ENCODE measurements at regions not wholly inside any gene's neighbourhood (a gene's known extent, or its start where the extent isn't known, plus 50 kb on each side); places are given as distances from the start of the nearest gene placed in this dataset.

- POLR2A ChIA-PET, result no interaction called here
- CTCF ChIA-PET, result no interaction called here
- no peak overlapping the region for H3K4me3 Mint-ChIP-seq
Observed at GRCh38 chr1:238123201-238123600, 232.5 kb upstream of the ZP4 start.

More at GRCh38 chr1:238123201-238123600, 232.5 kb upstream of the ZP4 start:
- Mint-ChIP-seq H3K4me1 (peaks cover 8% of the 10 kb centered on the region; the same call in 1 of the 2 replicates), H3K9me3 (no peaks in the 10 kb centered on the region), H3K36me3 (no peaks in the 10 kb centered on the region), H3K27me3 (ENCODE audit: low read depth) (no peaks in the 10 kb centered on the region), H3K27ac (no peak overlapping the region)
- DNase-seq (ENCODE audit: low spot score), result no peak
- no peak for TF ChIP-seq ARID4B (CRISPR knock-in tag; IDR thresholded peaks at IDR 0.05; ENCODE audit: borderline replicate concordance)
- TF ChIP-seq ZNF317 (CRISPR knock-in tag; IDR thresholded peaks at IDR 0.05; ENCODE audit: borderline replicate concordance, low read depth), result no peak
- TF ChIP-seq ZNF396 (CRISPR knock-in tag; IDR thresholded peaks at IDR 0.05; ENCODE audit: borderline replicate concordance), result no peak
- TF ChIP-seq HMGXB4 (CRISPR knock-in tag; IDR thresholded peaks at IDR 0.05), result no peak
- TF ChIP-seq MLX (CRISPR knock-in tag; IDR thresholded peaks at IDR 0.05), result no peak
- TF ChIP-seq GTF2I (CRISPR knock-in tag; conservative IDR thresholded peaks at IDR 0.05), result no peak
- TF ChIP-seq SP1 (CRISPR knock-in tag; conservative IDR thresholded peaks at IDR 0.05), result no peak
- no peak for TF ChIP-seq FOXK1 (CRISPR knock-in tag; IDR thresholded peaks at IDR 0.05)
- no peak for TF ChIP-seq ZMAT4 (CRISPR knock-in tag; IDR thresholded peaks at IDR 0.05)
- no peak for TF ChIP-seq PREB (CRISPR knock-in tag; IDR thresholded peaks at IDR 0.05; ENCODE audit: borderline replicate concordance)
- no peak for TF ChIP-seq GRHL2 (CRISPR knock-in tag; IDR thresholded peaks at IDR 0.05; ENCODE audit: insufficient replicate concordance, severe bottlenecking)
- no peak for TF ChIP-seq KAT7 (CRISPR knock-in tag; IDR thresholded peaks at IDR 0.05; ENCODE audit: borderline replicate concordance)
- TF ChIP-seq E2F1 (CRISPR knock-in tag; IDR thresholded peaks at IDR 0.05), result no peak
- TF ChIP-seq CREM (CRISPR knock-in tag; IDR thresholded peaks at IDR 0.05), result no peak
- TF ChIP-seq ERG (CRISPR knock-in tag; IDR thresholded peaks at IDR 0.05), result no peak
- no peak for TF ChIP-seq ZBTB43 (CRISPR knock-in tag; IDR thresholded peaks at IDR 0.05)
- TF ChIP-seq PRRX2 (CRISPR knock-in tag; IDR thresholded peaks at IDR 0.05), result no peak
- ATAC-seq, result no peak
